Psoas muscle (tissue), 7 donors: ENCODE measurements at regions not wholly inside any gene's neighbourhood (a gene's known extent, or its start where the extent isn't known, plus 50 kb on each side); places are given as distances from the start of the nearest gene placed in this dataset.

Source experiments
- ATAC-seq, 4 donors: fragments of 200-7000 bp; cut with Tn5 transposase; one replicate each; pipeline ENCODE4 v1.9.1; 2020; ENCODE audit warnings: moderate library complexity in 3 of 4, mild to moderate bottlenecking in 2 of 4
- DNase-seq, 2 donors: peaks; one replicate each; pipeline ENCODE4 v3.0.0-alpha.2; 2020
- H3K27ac ChIP-seq: fragments of 200-600 bp; one replicate; pipeline ENCODE4 v1.8.0; 2022
- H3K27me3 ChIP-seq, 3 donors: fragments of 200-600 bp in 1 of 3; one replicate each; pipeline versions ENCODE4 v1.6.1 to v1.8.0; 2013 to 2022; ENCODE audit warnings: low read length in 2 of 3, mild to moderate bottlenecking in 2 of 3, moderate library complexity in 1 of 3; ENCODE audit not compliant: insufficient read depth in 3 of 3
- H3K36me3 ChIP-seq, 2 donors: fragments of 200-600 bp in 1 of 2; one replicate each; pipeline versions ENCODE4 v1.6.1 to v1.8.0; 2013 to 2022; ENCODE audit warnings: low read depth in 1 of 2, mild to moderate bottlenecking in 1 of 2, moderate library complexity in 1 of 2; ENCODE audit not compliant: insufficient read depth in 1 of 2
- H3K4me1 ChIP-seq: fragments of 200-600 bp; one replicate; pipeline ENCODE4 v1.8.0; 2022
- H3K4me3 ChIP-seq: fragments of 200-600 bp; one replicate; pipeline ENCODE4 v1.8.0; 2022; ENCODE audit warnings: mild to moderate bottlenecking
- H3K9me3 ChIP-seq: fragments of 200-600 bp; one replicate; pipeline ENCODE4 v1.8.0; 2022
- CTCF ChIP-seq: fragments of 200-600 bp; IDR thresholded peaks from one replicate; pipeline ENCODE4 v1.8.0; 2022; ENCODE audit warnings: antibody characterized with exemption
- WGBS, 3 donors: extraction: QIAGEN DNeasy Blood & Tissue Kit; methylation state at CpG; one replicate each; pipeline versions ENCODE4 v1.1.6 to v1.1.7; 2013; 5-methylcytosine and 5-hydroxymethylcytosine counted together
- intact Hi-C, 2 donors: fragments of 100-400 bp; cut with DNase I; formaldehyde crosslinking; loops; one replicate each; pipeline versions ENCODE4 v1.11.0 to v1.14.2; 2022
- donor health status: healthy with polysubstance abuse.
- donor health status: DM: no; HTN: no; CAD: no; lungs with moderate emphysema.
- donor health status: Bipolar disorder and iron deficiency.
- donor health status: healthy.
- donor health status: DM: yes; HTN: yes; CAD: no.
- donor health status: DM: no; HTN: no; CAD: no.
- donor health status: DM: yes; HTN: yes; CAD: no.

GRCh38 chr9:11549311-11549794 is 936.6 kb upstream of the PTPRD start:
- WGBS, 3 donors = 81 to 89% (median 87%) methylated on average over 7 of the region's 7 CpGs
- no peaks in the 10 kb centered on the region for H3K27me3 ChIP-seq
- H3K27ac ChIP-seq = no peak overlapping the region
- no peak for DNase-seq
- H3K36me3 ChIP-seq = no peaks in the 10 kb centered on the region
- no peaks in the 10 kb centered on the region for H3K9me3 ChIP-seq
- TF ChIP-seq CTCF = no peak
- no peak overlapping the region for H3K4me3 ChIP-seq
- H3K4me1 ChIP-seq = no peaks in the 10 kb centered on the region
- intact Hi-C loops = loop anchor here in 1 of 2 donors (10.0 kb wide), 1 partner anchor 65 kb away; no protein-coding TSS in a partner anchor
- ATAC-seq = no peak

GRCh38 chr9:11551106-11551505 is 938.3 kb upstream of the PTPRD start:
- H3K9me3 ChIP-seq = no peaks in the 10 kb centered on the region
- H3K27me3 ChIP-seq = no peaks in the 10 kb centered on the region
- no peaks in the 10 kb centered on the region for H3K36me3 ChIP-seq
- no peak overlapping the region for H3K27ac ChIP-seq
- ATAC-seq (no peak), DNase-seq (no peak)
- TF ChIP-seq CTCF = no peak
- H3K4me1 ChIP-seq = no peaks in the 10 kb centered on the region
- intact Hi-C loops = no loop called here
- H3K4me3 ChIP-seq = no peak overlapping the region

- Histone ChIP-seq H3K4me1 (no peaks in the 10 kb centered on the region), H3K27me3 (no peaks in the 10 kb centered on the region), H3K4me3 (no peak overlapping the region), H3K27ac (no peak overlapping the region), H3K9me3 (no peaks in the 10 kb centered on the region), H3K36me3 (no peaks in the 10 kb centered on the region)
- ATAC-seq = no peak
- intact Hi-C loops = no loop called here
- no peak for TF ChIP-seq CTCF
- 79 to 87% (median 81%) methylated on average over 2 of the region's 2 CpGs for WGBS, 3 donors
- no peak for DNase-seq
Observed at GRCh38 chr9:11558043-11558442, 945.2 kb upstream of the PTPRD start.

GRCh38 chr9:11559001-11559776 is 946.4 kb upstream of the PTPRD start:
- Histone ChIP-seq H3K9me3 (no peaks in the 10 kb centered on the region), H3K4me1 (no peaks in the 10 kb centered on the region), H3K4me3 (no peak overlapping the region), H3K27ac (no peak overlapping the region), H3K36me3 (no peaks in the 10 kb centered on the region), H3K27me3 (no peaks in the 10 kb centered on the region)
- no peak for TF ChIP-seq CTCF
- ATAC-seq (no peak), DNase-seq (no peak)
- intact Hi-C loops = no loop called here
- 32 to 52% (median 42%) methylated on average over 3 of the region's 3 CpGs for WGBS, 3 donors

GRCh38 chr9:11577522-11577921 is 964.7 kb upstream of the PTPRD start:
- intact Hi-C loops = no loop called here
- H3K4me1 ChIP-seq = no peaks in the 10 kb centered on the region
- no peak for TF ChIP-seq CTCF
- DNase-seq = no peak
- no peaks in the 10 kb centered on the region for H3K9me3 ChIP-seq
- WGBS, 3 donors = 77 to 88% (median 84%) methylated on average over 2 of the region's 2 CpGs
- no peak overlapping the region for H3K27ac ChIP-seq
- no peaks in the 10 kb centered on the region for H3K36me3 ChIP-seq
- no peak overlapping the region for H3K4me3 ChIP-seq
- H3K27me3 ChIP-seq = no peaks in the 10 kb centered on the region
- no peak for ATAC-seq
